ENCODE measurements at regions not wholly inside any gene's neighbourhood (a gene's known extent, or its start where the extent isn't known, plus 50 kb on each side); places are given as distances from the start of the nearest gene placed in this dataset.

GRCh38 chr10:2914741-2915140 lies 152.6 kb upstream of the PFKP start (continued):
- TF ChIP-seq CREB1 (CRISPR knock-in tag; IDR thresholded peaks at IDR 0.05; ENCODE audit: low read depth) (no peak), JUNB (IDR thresholded peaks at IDR 0.05; ENCODE audit: unreplicated experiment) (no peak)

- Histone ChIP-seq H3K9me2 (ENCODE audit: insufficient read depth) (peaks cover 8% of the 10 kb centered on the region; the same call in 1 of the 2 replicates), H3K4me2 (no peak overlapping the region), H3K79me2 (replicated peaks; ENCODE audit: insufficient read depth) (no peaks in the 10 kb centered on the region), H2AFZ (peak overlapping the region; percentile 56; the same call in 1 of the 2 replicates), H3K27me3 (ENCODE audit: insufficient read depth) (no peaks in the 10 kb centered on the region), H3K4me1 (ENCODE audit: insufficient read depth) (peaks cover 5% of the 10 kb centered on the region), H3K27ac (ENCODE audit: low read depth) (no peak overlapping the region), H3K36me3 (ENCODE audit: insufficient read depth) (no peaks in the 10 kb centered on the region), H3F3A (replicated peaks; ENCODE audit: low read depth) (no peaks in the 10 kb centered on the region), H3K4me3 (no peak overlapping the region), H4K20me1 (replicated peaks; ENCODE audit: insufficient read depth) (no peaks in the 10 kb centered on the region)
- no peak for DNase-seq (ENCODE audit: low spot score)
- H3K36me3 Mint-ChIP-seq (ENCODE audit: low read depth): no peaks in the 10 kb centered on the region
- H3K4me3 Mint-ChIP-seq: no peak overlapping the region
- H3K4me1 Mint-ChIP-seq: peaks cover 10% of the 10 kb centered on the region
- no peak for ATAC-seq
- no peak overlapping the region for H3K27ac Mint-ChIP-seq
- H3K27me3 Mint-ChIP-seq (ENCODE audit: insufficient read depth, low read depth, poor library complexity): peaks cover 8% of the 10 kb centered on the region
- no peak for TF ChIP-seq ZNF331 (CRISPR knock-in tag; IDR thresholded peaks at IDR 0.05; ENCODE audit: low read depth)
- no peaks in the 10 kb centered on the region for H3K9me3 Mint-ChIP-seq
These were observed 153.9 kb upstream of the PFKP start for GRCh38 chr10:2913474-2913873.

- ATAC-seq (no peak), DNase-seq (ENCODE audit: low spot score) (no peak)
- Histone ChIP-seq H3K4me2 (no peak overlapping the region), H3K79me2 (replicated peaks; ENCODE audit: insufficient read depth) (no peaks in the 10 kb centered on the region), H3F3A (replicated peaks; ENCODE audit: low read depth) (no peaks in the 10 kb centered on the region), H3K4me3 (no peak overlapping the region), H2AFZ (no peak overlapping the region), H3K4me1 (ENCODE audit: insufficient read depth) (no peaks in the 10 kb centered on the region), H3K36me3 (ENCODE audit: insufficient read depth) (no peaks in the 10 kb centered on the region), H3K9me2 (ENCODE audit: insufficient read depth) (0 out of 2 replicates have a peak, but pooled peaks cover 7% of the 10 kb centered on the region), H3K27ac (ENCODE audit: low read depth) (no peak overlapping the region), H4K20me1 (replicated peaks; ENCODE audit: insufficient read depth) (no peaks in the 10 kb centered on the region), H3K27me3 (ENCODE audit: insufficient read depth) (no peaks in the 10 kb centered on the region)
- Mint-ChIP-seq H3K27me3 (ENCODE audit: insufficient read depth, low read depth, poor library complexity) (peaks cover 2% of the 10 kb centered on the region), H3K27ac (no peak overlapping the region), H3K36me3 (ENCODE audit: low read depth) (no peaks in the 10 kb centered on the region), H3K9me3 (no peaks in the 10 kb centered on the region), H3K4me3 (no peak overlapping the region), H3K4me1 (no peaks in the 10 kb centered on the region)
- no peak for TF ChIP-seq ZNF114 (CRISPR knock-in tag; IDR thresholded peaks at IDR 0.05)
- no peak for TF ChIP-seq ETS1 (IDR thresholded peaks at IDR 0.05)
- TF ChIP-seq CREB1 (CRISPR knock-in tag; IDR thresholded peaks at IDR 0.05; ENCODE audit: low read depth): no peak
- no peak for TF ChIP-seq ZNF462 (CRISPR knock-in tag; IDR thresholded peaks at IDR 0.05)
- TF ChIP-seq EZH2 (IDR thresholded peaks at IDR 0.05; ENCODE audit: low read depth, unreplicated experiment): no peak
- no peak for TF ChIP-seq JUNB (IDR thresholded peaks at IDR 0.05; ENCODE audit: unreplicated experiment)
- no peak for TF ChIP-seq CTCF (conservative IDR thresholded peaks at IDR 0.05; ENCODE audit: low read depth in 2 of 2)
These were observed 156.7 kb upstream of the PFKP start for GRCh38 chr10:2910656-2911055.
